ENCODE measurements at regions not wholly inside any gene's neighbourhood (a gene's known extent, or its start where the extent isn't known, plus 50 kb on each side); places are given as distances from the start of the nearest gene placed in this dataset.

GRCh38 chr6:29884261-29884660 lies 56.6 kb downstream of the HLA-G start:
- Histone ChIP-seq H3K4me1 (ENCODE audit: insufficient read depth, poor library complexity, severe bottlenecking) (no peaks in the 10 kb centered on the region), H3K27ac (ENCODE audit: poor library complexity, severe bottlenecking) (no peak overlapping the region), H3K9me3 (ENCODE audit: severe bottlenecking) (no peaks in the 10 kb centered on the region), H3K4me3 (ENCODE audit: severe bottlenecking) (no peak overlapping the region), H3K36me3 (ENCODE audit: low read depth) (no peaks in the 10 kb centered on the region), H3K27me3 (ENCODE audit: insufficient read depth, poor library complexity, severe bottlenecking) (no peaks in the 10 kb centered on the region)
- no peak for ATAC-seq (ENCODE audit: low read depth)
- no peak for DNase-seq (ENCODE audit: low spot score)
- no peak for TF ChIP-seq CTCF (IDR thresholded peaks at IDR 0.05; ENCODE audit: poor library complexity, severe bottlenecking)

GRCh38 chr6:29886701-29887100 lies 55.6 kb upstream of the HLA-A start:
- H3K4me1 ChIP-seq (ENCODE audit: insufficient read depth, poor library complexity, severe bottlenecking) = no peaks in the 10 kb centered on the region
- H3K9me3 ChIP-seq (ENCODE audit: severe bottlenecking) = no peaks in the 10 kb centered on the region
- no peaks in the 10 kb centered on the region for H3K36me3 ChIP-seq (ENCODE audit: low read depth)
- H3K27ac ChIP-seq (ENCODE audit: poor library complexity, severe bottlenecking) = no peak overlapping the region
- TF ChIP-seq CTCF (IDR thresholded peaks at IDR 0.05; ENCODE audit: poor library complexity, severe bottlenecking) = no peak
- no peak for DNase-seq (ENCODE audit: low spot score)
- H3K27me3 ChIP-seq (ENCODE audit: insufficient read depth, poor library complexity, severe bottlenecking) = no peaks in the 10 kb centered on the region
- H3K4me3 ChIP-seq (ENCODE audit: severe bottlenecking) = peak overlapping the region; percentile 66
- ATAC-seq (ENCODE audit: low read depth) = no peak

GRCh38 chr6:29887330-29887818 lies 55.0 kb upstream of the HLA-A start:
- no peaks in the 10 kb centered on the region for H3K4me1 ChIP-seq (ENCODE audit: insufficient read depth, poor library complexity, severe bottlenecking)
- peak overlapping the region; percentile 32 for H3K27ac ChIP-seq (ENCODE audit: poor library complexity, severe bottlenecking)
- peak; percentile 49 for ATAC-seq (ENCODE audit: low read depth)
- no peak for DNase-seq (ENCODE audit: low spot score)
- TF ChIP-seq CTCF (IDR thresholded peaks at IDR 0.05; ENCODE audit: poor library complexity, severe bottlenecking) = no peak
- no peaks in the 10 kb centered on the region for H3K9me3 ChIP-seq (ENCODE audit: severe bottlenecking)
- no peaks in the 10 kb centered on the region for H3K27me3 ChIP-seq (ENCODE audit: insufficient read depth, poor library complexity, severe bottlenecking)
- no peaks in the 10 kb centered on the region for H3K36me3 ChIP-seq (ENCODE audit: low read depth)
- peak overlapping the region; percentile 66 for H3K4me3 ChIP-seq (ENCODE audit: severe bottlenecking)

- H3K36me3 ChIP-seq (ENCODE audit: low read depth) = no peaks in the 10 kb centered on the region
- peak; percentile 75 for DNase-seq (ENCODE audit: low spot score)
- ATAC-seq (ENCODE audit: low read depth) = peak; percentile 80
- H3K9me3 ChIP-seq (ENCODE audit: severe bottlenecking) = no peaks in the 10 kb centered on the region
- peak overlapping the region; percentile 66 for H3K4me3 ChIP-seq (ENCODE audit: severe bottlenecking)
- H3K4me1 ChIP-seq (ENCODE audit: insufficient read depth, poor library complexity, severe bottlenecking) = no peaks in the 10 kb centered on the region
- H3K27ac ChIP-seq (ENCODE audit: poor library complexity, severe bottlenecking) = peak overlapping the region; percentile 32
- no peak for TF ChIP-seq CTCF (IDR thresholded peaks at IDR 0.05; ENCODE audit: poor library complexity, severe bottlenecking)
- H3K27me3 ChIP-seq (ENCODE audit: insufficient read depth, poor library complexity, severe bottlenecking) = no peaks in the 10 kb centered on the region
Measured at GRCh38 chr6:29887819-29888776, 54.2 kb upstream of the HLA-A start.

Data from RWPE2 (cell line).